ENCODE measurements at regions not wholly inside any gene's neighbourhood (a gene's known extent, or its start where the extent isn't known, plus 50 kb on each side); places are given as distances from the start of the nearest gene placed in this dataset.
A peak's percentile ranks its signal among the peaks of the same experiment; 100 is the strongest.

DNA sequence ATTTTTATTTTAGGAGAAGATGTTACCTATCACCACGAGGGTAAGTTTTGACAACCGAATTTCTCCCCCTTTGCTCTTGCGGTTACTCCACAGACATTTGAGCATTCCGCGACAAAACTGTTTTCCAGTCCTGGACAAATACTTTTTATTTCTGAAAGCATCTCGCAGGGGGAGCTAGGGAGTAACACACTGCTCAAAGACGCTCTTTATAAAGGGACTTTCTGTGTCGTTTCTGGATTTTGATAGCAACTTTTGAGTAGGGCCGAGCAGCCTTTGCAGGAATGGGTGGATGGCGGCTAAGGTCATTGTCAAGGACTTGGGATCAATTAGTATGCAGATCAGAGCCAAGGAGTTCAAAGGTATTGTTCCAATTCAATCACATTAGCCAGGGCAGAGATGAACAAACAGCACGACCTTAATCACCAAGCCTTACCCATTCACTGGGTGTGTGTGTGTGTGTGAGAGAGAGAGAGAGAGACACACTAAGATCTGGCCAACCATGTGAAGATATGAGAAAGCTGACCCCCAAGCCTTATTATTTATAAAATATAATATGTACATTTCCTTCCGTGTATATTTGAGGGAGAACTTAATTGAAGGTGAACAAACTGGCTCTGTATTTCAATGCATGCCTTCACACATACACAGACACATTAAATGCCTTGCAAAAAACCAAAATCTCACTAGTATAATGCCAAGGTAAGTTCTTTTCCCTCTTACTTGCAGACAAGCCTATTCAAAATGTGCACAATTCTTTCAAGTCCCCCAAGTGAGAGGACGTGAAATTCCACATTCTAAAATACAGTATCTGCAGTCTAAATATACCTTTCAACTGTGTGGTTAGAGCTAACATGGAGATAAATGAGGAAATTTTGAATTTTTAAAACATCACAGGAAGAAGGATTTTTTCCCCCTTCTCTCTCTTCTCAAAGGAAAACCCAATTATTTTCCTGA is 613.8 kb downstream of the VRK1 start:
- DNase-seq, result no peak

DNA sequence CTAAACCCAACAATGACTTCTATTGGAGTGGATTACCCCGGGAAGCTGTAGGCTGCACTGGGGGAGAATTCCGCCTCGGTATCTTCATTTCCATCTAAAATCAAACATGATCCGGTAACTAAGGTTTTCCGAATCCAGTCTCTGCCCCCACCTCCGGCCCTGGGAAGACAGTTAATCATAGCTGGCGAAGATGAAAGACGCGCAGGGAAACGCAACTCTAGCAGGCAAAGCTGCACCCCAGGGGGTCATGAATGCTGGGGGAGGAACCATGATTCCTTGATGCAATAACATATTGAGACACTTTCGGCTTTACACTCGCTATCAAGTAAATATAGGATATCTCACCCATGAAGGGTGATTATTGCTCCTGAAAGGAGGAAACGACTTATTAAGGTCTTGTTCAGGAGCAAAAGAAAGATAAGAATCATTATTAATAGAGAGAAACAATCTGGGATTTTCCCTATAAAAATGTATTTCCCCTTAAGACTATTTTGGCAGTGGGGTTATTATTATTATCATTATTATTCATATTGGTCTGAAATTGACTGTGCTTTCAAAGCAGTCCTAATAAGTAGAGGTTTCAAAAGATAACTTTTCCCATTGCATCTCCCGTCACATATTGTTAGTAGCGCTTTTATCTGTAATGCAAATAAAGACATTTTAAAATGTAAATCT is 614.9 kb downstream of the VRK1 start:
- no peak for DNase-seq

DNA sequence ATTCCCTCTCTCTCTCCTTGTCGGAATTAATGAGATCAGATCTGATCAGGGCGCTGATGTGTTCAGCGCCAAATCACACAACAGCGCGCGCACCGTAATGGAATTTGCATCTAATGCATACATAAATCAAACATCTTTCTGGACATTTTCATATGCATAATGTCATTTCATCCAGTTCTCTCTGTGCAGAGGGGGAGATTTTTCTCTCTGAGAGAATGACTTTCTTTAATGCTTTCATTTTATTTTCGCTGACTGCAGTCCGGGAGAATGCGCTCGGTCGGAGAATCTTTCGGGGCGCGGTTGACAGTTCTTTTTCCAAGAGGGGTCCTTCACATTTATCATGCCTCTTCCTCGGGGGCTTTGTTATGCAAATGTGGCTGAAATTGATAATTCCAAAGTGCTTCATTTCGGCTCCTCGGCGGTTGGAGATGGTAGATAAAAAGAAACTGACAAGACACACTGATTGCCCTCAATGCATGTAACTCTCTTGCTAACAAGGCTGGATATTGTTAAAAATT is 615.9 kb downstream of the VRK1 start:
- no peak for DNase-seq

DNA sequence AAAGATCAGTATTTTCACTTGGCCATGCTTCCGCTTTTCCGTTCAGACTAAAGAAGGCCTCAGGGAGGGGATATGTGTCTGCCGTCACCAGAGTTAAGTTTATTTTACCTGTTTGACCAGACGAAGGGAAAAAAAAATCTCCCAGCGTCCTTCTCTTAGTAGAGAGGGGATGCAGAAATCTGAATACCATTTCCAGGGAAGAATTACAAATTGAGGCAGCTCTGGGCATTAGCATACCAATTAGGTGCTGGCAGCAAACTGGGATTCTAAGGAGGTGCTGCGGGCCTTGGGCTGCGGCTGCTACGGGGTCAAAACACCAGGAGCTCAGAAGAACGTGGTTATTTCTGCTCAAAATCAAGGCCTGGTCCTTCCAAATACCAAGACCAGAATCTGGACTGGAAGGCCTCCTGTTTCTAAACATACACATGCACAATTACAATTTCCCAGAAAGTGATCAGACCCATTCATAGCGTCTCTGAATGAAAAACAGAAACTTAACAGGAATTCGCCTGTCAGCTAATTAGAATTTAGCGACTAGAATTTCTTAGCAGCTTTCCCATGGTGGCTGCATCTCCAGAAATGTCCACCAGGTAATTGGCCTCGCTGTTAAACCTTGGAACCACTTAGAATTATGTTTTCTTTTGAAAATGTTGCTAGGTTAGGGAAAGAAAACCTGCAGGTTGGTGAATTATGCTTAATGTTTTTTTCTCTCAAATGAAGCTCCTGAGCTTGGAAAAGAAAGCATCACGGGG is 617.0 kb downstream of the VRK1 start:
- no peak for DNase-seq

- DNase-seq, result no peak
Measured at GRCh38 chr14:97414718-97415098, 617.5 kb downstream of the VRK1 start.

DNA sequence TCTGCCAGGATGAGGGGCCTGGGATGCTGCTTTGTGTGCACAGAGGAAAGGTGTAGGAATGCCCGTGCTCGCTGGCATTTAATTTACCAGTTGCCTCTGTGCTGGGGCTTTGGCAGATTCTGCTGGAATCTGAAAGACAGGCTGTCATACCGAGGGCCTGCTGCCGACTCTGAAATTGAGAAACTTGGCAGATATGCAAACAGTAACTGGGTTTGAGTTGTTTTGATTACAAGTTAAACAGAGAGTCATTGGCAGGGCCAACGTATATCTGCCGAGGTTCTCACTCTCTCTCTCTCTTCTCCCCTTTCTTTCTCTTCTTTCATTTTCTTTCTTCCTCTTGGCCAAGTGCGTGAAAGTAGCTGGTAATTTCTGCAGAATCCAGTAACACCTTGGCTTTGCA is 618.7 kb downstream of the VRK1 start:
- no peak for DNase-seq

DNA sequence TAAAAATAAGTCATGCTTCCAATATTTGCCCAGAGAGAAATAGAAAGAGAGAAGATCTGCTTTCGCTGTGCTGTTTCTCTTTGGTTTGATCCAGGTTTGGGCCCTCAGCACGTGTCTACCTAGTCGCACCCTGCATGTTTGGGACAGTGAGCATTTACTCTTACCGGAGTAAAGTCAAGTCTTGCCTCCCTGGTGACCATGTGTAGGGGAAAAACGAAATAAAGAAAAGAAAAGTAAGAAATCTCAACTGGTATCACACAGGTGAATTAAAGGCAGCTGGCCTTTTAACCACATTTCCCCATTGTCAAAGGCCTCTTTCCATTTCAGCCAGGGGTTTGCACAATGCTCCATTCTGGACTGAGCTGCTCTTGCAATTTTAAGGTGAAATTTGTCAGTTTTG is 619.4 kb downstream of the VRK1 start:
- no peak for DNase-seq

DNA sequence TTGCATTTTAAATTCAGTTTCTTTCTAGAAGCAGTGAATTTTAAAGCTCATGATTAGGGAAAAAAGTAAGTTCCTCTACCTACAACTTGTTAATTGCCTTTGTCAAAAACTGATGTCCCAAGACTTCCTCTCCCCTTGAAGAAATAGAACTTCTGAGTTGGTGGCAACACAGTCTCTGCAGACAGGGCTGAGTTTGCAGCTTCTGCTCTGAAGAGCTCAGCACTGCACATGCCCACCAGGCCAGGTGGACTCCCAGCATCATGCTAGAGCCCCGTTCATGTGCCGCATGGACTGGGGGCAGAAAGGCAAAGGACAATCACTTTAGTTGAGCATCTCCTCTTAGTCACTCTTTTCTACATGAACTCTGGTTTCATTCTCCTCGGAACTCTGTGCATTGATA is 620.1 kb downstream of the VRK1 start:
- DNase-seq, result no peak

DNA sequence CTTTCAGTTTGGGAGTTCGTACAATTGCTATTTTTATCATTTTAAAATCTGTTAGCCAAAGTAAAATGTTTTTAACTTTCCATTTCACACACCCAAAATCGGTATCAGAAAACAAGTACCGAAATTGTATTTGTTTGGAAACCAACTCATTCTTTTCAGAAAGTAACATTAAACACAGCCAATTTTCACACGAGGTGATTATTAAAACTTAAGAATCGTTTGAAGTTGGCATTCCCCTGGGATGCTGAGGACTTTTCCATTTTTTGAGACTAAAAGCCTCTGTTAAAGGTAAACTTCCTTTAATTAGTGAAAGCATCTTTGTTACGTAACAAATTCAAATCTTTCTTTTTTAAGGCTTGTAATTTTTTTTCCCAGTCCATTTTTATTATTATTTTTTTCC is 623.0 kb downstream of the VRK1 start:
- DNase-seq, result no peak

DNA sequence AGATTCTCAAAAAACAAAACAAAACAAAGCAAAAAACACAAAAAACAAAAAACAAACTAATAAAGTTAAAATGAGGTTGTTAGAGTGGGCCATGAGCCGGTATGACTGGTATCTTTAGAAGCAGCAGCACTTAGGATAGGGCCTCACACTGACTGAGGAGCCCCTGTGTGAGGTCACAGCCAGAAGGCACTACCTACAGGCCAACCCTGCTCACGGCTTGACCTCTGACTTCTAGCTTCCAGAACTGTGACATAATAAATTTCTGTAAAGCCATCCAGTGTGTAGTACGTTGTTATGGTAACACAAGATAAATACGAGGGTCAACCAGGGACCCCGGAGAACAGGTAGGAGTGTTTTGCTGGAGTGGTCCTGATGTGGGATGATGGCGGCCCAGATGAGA is 629.6 kb downstream of the VRK1 start:
- DNase-seq, result no peak

DNA sequence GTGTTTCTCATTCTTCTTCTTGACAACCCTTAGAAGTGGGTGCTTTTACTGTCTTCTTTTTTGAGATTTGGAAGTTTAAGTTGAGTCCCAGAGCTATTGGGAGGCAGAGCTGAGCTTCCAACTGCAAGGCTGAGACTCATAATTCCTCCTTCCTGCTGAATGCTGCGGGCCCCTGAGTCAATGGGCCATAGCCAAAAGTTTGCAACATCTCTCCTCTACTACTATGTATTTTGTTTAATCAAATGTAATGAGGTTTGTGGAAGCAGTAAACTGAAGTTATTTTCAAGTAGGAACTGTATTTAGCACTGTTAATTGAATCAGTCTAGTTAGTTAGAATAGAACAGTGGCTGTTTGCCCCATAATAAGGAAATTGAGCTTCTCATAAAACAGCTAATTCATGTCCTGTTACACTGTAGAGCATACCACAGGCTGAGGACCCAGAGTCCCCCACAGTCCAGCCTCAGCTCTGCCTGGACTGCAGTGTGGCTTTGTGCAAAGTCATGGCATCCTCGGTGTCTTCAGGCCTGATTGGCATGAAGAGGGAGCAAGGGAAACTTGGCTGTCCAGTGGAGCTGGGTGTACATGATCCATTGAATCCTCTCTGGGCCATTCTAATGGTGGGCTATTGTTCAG is 631.7 kb downstream of the VRK1 start:
- DNase-seq, result no peak

DNA sequence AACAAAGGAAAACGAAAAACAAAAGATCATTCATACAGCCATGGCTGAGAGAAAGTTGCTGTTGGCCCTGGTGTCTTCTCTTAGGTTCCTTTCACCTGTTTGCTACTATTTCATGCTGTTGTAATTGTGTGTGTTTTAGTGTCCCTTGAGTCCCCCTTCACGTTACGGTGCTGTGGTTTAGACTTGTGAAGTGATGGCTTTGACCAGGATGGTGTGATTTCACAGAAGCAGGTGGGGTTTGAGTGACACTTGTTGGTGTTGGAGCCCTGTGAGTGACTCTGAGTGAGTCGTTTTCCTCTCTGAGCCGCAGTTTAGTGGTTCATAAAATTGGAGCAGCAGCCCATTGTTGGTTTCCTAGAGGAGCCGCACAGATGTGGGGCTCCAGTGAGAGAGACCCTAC is 635.4 kb downstream of the VRK1 start:
- no peak for DNase-seq

DNA sequence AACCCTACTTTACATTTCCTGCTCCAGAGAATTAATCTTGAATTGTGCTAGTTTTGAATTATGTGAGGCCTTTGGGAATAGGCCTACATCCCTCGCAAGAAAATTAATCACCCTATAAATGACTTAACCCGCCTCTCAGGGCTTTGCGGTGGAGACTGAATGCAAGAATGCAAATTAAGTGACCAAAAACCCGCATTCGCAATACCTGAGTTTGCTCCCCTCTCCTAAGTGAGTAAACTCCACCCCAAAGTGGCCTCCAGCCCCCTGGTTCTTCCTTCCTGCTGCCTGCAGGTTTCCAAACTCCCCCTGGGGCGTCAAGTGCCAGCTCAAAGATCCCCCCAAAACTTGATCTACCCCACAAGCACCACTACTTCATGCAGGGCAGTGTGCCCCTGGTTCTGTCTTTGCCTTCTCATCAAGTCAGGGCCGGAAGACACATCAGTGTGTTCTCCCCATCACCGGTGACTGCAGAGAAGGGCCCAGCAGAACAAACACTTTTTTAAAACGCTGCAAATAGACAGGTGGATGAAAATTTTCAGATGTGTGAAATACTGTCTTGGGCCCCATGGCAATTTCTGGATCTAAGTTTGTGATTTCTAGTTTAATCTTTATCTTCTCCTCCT is 644.7 kb downstream of the VRK1 start:
- no peak for DNase-seq

DNA sequence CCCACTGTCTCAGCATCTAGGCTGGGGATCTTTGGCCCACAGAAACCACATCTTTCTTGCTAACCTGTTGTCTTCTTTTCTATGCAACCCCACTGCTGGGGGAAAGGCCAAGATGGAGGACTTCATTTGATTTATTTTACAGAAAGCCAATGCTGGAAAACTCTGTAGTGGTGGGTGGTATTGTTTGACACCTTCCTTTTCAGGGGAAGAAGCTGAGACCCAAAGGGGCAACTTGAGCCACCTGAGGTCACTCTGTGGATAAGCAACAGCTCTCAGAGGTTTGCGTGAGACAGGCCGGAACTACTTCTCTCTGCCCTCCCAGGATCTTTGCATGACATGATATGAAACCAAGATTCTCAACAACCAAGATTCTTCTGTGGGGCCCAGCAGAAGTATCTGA is 645.2 kb downstream of the VRK1 start:
- DNase-seq, result no peak

DNA sequence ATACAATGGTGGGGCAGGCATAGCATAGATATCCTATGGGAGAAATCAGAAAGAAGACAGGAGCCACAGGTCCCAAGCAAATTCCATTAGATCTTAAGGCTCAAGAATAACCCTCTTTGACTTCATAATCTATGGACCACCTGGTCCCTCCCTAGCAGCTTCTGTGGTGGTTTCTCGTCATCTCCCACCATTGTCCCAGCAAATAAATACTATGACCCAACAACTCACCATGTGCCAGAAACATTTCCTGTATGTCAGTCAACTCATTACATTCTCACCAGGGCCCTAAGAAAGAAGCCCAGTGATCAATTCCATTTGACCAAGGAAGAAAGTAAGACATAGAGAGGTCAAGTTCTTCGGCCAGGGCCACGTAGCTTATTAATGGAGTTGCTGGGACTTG is 646.2 kb downstream of the VRK1 start:
- DNase-seq, result no peak

- DNase-seq, result no peak
Measured at GRCh38 chr14:97444248-97444647, 647.1 kb downstream of the VRK1 start.

- DNase-seq, result no peak
Measured at GRCh38 chr14:97445367-97445766, 648.2 kb downstream of the VRK1 start.

DNA sequence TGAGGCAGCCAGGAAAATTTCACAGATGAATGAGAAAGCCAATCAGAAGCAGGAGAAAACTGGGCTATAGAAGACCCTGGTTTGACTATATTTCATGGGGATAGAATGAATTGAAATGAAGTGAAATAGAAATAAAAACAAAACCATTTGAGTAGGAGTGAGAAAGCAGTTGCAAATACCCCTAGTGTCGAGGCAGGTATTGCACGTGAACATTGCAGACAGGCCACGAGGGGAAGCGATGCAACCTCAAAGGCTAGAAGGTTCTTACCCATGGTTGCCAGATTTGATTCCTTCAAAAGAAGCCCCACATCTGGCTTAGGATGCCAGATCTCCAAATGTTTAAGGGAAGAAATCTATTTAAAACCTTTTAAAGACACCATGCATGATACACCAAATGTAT is 648.9 kb downstream of the VRK1 start:
- no peak for DNase-seq

DNA sequence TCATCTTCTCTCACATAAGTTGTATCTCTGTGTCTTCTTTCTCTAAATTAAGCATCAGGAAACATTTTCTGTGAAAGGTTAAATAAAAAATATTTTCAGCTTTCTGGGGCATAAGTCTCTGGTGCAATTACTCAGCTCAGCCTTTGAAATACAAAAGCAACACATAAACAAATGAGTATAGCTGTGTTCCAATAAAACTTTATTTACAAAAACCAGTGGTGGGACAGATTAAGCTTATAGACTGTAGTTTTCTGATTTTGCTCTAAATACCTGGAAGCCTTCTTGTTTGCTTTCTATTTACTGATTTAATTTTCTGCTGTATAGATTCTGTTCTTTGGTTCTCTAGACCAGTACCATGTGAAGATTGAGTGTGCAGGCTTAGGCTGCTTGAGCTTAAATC is 655.1 kb downstream of the VRK1 start:
- no peak for DNase-seq

- no peak for DNase-seq
Measured at GRCh38 chr14:97453991-97454390, 656.8 kb downstream of the VRK1 start.

GRCh38 chr14:97456462-97456861 is 659.3 kb downstream of the VRK1 start:
- no peak for DNase-seq

DNA sequence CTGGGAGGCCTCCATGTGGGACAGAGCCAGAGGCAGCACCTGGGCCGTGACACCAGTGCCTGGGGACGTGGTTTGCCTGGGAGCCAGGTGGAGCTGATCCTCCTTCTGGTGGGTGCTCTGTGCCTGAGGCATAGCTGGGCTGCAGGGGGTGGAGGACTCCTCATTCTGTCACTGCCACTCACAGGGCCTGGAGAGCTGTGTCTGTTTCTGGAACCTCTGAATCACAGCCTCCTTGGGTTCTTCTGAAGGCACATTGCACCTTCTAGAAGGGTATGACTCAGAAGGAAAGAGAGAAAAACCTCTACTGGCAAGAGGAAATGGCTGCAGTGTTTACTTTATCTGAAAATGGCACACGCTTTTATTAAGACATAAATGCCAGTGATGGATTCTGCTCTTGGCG is 659.8 kb downstream of the VRK1 start:
- peak; percentile 61 for DNase-seq
